NCI-H82 (cell line): ENCODE measurements at regions not wholly inside any gene's neighbourhood (a gene's known extent, or its start where the extent isn't known, plus 50 kb on each side); places are given as distances from the start of the nearest gene placed in this dataset.

Experiments used
- DNase-seq: peaks from one replicate; lab custom pipeline; 2025; lab: John Stamatoyannopoulos, UW

DNA sequence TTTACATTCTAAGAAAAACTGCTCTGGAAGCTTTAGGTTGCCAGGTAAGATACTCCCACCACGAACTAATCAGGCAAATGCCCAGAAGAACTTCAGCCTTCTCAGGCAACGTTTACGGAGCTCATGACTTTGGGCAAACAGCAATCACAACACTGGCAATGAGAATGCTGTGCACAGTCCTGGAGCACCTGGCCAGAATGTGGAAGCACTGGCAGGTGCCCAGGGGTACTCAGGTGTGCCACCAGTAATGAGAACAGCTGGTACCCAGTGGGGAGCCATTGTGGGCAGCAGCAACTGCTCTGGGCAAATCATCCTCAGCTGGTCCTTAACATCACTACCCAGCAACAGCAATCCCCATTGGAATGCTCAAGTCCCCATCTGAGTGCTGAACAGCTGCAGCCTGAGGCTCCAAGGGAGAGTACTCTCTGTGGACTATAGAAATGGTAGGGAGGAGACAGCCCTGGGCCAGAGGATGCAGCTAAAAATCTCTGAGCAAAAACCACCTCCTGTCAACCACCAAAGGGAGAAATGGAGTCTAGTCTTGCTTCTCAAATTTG, 210.0 kb downstream of the FOXO1 start:
- DNase-seq = no peak

DNA sequence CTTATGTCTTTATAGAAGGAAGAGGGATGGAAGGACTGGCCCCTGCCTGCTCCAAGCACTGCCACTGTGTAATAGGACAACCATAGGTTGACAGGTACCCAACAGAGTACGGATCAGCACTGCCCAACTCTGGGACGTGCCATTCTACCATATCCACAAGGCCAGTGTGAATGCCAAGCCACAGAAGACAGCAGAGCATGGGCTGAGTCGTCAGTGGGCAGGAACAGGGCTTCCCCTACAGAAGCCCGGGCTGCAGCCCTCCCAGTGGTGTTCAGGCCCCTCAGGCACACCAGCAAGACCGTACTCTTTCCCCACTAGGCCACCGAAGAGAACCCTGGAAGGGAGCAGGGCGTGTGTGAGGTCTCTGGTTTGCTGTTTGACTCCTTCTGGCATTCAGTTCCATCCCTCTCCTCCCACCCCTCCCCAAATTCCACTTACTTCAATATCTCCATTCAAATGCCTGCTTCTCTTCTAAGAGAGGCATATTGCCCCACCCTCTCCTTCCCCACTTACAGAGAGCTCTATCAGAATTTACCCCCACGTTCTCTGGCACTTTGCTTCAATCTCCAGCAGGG, 209.4 kb downstream of the FOXO1 start:
- DNase-seq = no peak

DNA sequence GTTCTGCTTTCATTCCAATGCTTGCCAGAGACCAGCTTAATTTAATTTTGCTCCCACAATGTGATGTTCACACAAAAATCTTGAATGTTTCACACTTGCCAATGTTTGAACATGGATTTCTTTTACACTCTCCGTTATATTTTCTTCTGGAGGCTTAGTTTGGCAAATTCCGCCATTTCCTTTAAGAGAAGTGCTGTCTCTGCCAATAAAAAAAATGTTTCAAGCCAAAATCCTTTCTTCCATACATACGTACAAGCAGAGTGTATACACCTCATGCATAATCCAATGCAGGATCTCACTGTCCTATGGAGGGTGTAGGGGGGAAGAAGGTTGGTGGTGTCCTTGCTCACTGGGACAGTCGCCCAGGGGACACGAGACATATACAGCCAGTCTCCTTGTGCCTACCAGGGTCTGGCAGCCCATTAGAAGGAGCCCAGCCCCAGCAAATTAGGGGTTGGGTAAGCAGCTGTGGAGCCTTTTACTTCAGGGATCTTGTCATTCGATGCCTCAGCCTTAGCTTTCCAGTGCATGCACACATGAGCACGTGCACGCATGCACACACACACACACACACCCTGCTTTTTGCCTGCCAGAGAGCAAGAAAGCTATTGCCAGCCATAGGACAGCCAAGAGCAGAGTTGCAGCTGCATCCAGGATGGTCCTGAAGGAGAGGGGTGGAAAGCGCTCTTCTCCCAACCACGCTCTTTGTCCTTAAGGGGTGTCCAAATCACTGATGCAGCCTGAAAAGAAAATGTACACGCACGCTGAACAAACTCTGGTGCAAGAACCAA, 208.3 kb downstream of the FOXO1 start:
- no peak for DNase-seq

DNA sequence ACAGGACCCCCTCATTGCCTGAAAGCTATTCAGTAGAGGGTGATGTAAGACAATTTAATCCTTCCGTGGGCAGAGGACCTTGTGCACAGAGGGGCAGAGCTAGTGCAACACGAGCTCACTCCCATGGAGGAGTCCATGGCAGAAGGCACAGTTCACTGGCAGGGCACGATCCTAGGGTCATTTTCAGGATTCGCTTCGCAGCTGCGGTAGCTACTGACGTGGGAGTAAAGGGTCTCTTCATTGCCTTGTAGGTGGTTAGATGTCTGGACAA, 207.8 kb downstream of the FOXO1 start:
- no peak for DNase-seq

GRCh38 chr13:40460116-40460515, 206.3 kb downstream of the FOXO1 start:
- DNase-seq = no peak

DNA sequence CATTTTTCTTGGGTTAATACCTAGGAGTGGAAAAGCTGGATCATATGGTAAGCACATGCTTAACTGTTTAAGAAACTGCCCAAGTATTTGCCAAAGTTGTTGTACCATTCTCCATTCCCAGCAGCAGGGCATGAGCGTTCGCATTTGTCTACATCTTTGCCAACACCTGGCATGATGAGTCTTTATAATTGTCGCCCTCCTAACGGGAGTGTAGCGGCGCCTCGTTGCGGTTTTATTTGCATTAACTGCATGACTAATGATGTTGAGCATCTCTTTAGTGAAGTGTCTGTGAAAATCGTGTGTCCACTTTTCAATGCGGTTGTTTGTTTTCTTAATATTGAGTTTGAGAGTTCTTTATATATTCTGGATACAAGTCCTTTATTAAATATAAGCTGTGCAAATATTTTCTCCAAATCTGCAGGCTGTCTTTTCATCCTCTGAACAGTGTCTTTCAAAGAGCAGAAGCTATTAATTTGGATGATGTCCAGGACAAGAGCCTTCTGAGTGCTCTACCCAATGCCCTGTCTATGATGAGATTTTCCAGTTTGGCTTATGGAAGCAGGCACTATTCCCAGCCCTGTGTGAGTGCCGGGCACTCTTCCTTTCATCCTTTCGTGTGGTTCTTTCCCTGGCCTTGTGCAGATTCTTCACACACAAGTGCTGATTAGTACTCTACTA, 202.0 kb downstream of the FOXO1 start:
- no peak for DNase-seq

GRCh38 chr13:40465015-40465390, 201.4 kb downstream of the FOXO1 start:
- no peak for DNase-seq

DNA sequence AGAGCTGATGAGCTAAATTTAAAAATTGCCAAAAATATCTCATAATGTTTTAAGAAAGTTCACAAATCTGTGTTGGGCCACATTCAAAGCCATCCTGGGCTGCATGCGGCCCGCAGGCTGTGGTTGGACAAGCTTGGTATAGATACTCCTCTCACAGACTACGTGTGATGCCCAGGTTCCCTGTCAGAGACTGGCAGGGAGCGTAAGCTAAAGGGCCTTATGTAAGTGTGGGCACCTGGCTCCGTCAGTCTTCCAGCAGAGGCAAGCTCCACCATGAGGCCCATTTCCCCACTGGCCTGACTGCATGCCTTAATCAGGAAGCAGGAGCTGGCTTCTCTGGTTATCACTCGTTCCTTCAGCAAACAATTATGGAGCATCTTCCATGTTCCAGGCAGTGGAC, 200.2 kb downstream of the FOXO1 start:
- DNase-seq = no peak

GRCh38 chr13:40468227-40468838, 198.1 kb downstream of the FOXO1 start:
- no peak for DNase-seq

GRCh38 chr13:40469581-40470310, 196.7 kb downstream of the FOXO1 start:
- DNase-seq = no peak

- no peak for DNase-seq
Observed at GRCh38 chr13:40470660-40471059, 195.8 kb downstream of the FOXO1 start.

GRCh38 chr13:40471076-40471475, 195.4 kb downstream of the FOXO1 start:
- no peak for DNase-seq

- no peak for DNase-seq
Observed at GRCh38 chr13:40471911-40472310, 194.5 kb downstream of the FOXO1 start.

- DNase-seq = no peak
Observed at GRCh38 chr13:40472427-40473220, 193.8 kb downstream of the FOXO1 start.

DNA sequence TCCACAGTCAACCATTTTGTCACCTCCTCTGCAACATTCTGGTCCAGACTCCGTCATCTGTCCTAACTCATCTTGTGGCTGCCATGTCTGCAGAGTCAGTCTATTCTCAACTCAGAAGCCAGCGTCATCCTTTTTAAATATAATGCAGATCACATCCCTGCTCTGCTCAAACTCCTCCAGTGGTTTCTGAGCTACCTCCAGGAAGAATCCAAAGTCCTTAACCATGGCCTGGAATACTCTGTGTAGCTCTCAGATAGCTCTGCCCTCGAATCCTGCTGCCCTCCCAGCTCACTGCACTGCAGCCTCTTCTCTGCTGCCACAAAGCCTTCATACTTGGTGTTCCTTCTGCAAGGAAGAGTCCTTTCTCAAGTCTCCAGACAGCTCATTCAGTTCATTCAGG, 190.8 kb downstream of the FOXO1 start:
- no peak for DNase-seq

DNA sequence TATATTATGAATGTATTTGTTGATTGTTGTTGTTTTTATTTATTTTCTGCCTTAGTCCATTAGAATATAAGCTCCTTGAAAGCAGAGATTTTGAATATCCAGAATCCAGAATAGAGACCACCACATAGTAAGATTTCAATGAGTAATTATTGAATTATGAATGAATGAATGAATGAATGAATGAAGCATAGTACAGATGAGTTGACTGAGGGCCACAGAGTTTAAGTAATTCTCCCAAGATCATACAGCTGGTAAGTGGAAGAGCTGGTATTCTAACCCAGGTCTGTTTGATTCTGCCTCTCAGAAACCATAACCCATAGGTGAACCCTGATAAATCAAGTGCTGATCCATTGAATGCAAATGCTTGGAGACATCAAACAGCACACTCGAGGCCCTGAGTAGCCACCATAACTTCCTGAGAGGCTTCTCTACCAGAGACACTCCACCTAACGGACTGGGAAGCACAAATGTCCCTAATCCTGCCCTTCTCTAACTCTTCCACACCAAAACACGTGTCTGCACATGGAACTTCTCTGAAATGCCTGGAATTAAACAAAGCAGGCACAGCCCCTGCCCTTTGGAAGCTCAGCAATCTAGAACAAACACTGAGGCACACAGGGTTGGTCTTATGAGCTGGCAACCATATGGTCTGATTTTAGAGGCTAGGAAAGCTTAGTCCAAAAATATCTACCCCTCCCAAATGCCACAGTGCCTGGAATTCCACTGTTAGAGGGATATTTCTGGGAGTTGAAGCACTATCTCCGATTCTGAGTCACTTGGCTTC, 190.1 kb downstream of the FOXO1 start:
- DNase-seq = peak; percentile 19

DNA sequence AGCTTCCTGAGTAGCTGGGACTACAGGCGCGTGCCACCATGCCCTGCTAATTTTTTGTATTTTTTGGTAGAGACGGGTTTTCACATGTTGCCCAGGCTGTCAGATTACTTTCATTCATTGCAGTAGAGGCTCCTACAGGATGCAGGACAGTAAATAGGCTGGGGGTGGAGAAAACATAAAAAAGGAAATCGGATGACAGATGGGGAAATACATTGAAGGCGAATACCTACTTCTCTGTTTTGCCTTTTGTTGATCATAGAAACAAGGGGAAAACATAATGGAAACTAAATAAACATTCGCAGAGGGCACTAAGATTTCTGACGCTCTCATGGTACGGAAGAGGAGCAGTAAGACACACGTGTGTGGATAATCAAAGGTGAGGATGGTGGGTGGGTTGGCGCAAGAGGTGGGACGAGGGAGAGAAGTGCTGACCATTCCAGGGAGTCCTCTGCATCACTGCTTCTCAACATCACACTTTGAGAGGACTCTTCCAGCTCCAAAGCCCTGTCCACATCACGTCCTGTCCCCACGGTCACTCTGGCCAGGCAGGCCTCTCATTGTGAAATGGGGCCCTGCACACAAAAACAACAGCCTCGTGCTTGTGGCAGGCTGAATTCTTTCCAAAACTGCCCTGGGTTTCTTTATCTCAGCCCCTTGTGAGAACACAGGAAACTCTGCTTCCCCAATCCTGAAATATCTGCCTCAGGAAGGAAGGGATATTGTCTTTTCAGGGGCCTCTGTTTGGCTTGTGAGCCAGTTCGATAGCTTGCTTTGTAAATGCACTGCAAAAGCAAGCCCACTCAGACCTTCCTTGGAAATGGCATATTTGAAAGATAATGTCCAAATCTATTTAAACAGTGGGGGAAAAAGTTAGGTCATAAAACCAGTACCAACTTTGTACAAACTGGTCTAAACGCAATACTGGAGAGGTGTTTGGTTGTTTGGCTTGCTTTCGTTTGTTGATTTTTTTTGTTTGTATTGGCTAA, 188.5 kb downstream of the FOXO1 start:
- no peak for DNase-seq

DNA sequence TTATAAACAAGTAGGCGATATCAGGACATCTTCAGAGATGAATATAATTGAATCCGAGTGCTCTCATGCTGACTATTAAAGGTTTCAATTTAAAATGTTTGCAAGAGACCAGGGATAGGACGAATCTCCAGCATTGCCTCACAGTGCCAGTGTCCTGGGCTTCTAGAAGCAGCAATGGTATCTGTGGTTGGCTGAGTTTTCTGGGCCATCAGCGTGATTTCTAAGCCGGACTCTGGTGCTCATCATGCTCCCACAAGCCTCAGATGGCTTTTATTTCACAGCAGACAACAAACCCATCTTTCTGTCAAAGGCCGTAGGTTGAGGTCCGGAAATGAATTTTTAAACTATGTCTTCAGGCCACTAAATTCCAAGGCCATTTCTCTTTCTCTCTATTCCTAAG, 187.7 kb downstream of the FOXO1 start:
- no peak for DNase-seq

- DNase-seq = no peak
Observed at GRCh38 chr13:40479196-40479845, 187.1 kb downstream of the FOXO1 start.
